CD4-positive, alpha-beta T cell treated with Interleukin-10 for 1 hour (primary cell): ENCODE measurements at regions not wholly inside any gene's neighbourhood (a gene's known extent, or its start where the extent isn't known, plus 50 kb on each side); places are given as distances from the start of the nearest gene placed in this dataset.
"Not testable (repeated sequence)": the region's sequence is repeated elsewhere in the genome, so short reads cannot be mapped to it uniquely, and the experiment has no call there.

Experiments used
- DNase-seq: peaks from one replicate; pipeline ENCODE4 v3.0.0-alpha.2; 2020

GRCh38 chr21:20882462-20883407, 115.5 kb upstream of the NCAM2 start:
- no peak for DNase-seq

DNA sequence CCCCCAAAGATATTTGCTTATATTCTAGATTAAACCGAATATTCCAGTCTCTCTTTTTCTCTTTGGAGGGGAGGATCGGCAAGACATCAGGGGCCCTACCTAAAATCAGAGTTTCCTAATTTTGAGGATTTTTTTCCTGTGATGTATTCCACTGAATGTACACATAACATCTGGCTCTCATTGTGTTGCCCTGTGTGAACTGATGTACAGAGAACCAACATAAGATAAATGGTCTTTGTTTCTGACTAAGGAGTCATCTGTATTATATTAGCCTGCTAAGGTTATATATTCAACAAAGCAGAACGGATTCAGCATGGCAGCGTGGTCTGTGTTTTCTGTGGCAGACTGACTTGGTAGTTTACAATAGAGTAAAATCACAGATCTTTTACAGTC, 114.8 kb upstream of the NCAM2 start:
- no peak for DNase-seq

DNA sequence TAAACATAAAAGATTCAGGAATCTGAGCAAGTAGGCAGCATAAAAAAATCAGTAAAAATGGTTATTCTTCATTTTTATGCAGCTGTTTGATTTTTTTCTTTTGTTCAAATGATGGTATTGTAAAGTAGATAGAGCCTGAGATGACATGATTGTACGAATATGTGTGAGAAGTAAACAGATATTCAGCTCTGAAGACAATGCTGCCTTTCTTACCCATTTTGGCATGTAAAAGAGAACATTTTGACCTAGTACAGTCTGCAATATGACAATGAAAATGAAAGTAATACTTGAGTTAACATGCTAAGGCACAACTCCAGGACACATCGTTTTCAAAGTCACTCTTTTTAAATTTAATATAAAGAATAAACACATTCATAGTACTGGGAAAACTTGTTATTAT, 95.7 kb upstream of the NCAM2 start:
- no peak for DNase-seq

- DNase-seq: no peak
Measured at GRCh38 chr21:20902998-20903397, 95.2 kb upstream of the NCAM2 start.

GRCh38 chr21:20927555-20927954, 70.7 kb upstream of the NCAM2 start:
- DNase-seq: not testable (repeated sequence)

DNA sequence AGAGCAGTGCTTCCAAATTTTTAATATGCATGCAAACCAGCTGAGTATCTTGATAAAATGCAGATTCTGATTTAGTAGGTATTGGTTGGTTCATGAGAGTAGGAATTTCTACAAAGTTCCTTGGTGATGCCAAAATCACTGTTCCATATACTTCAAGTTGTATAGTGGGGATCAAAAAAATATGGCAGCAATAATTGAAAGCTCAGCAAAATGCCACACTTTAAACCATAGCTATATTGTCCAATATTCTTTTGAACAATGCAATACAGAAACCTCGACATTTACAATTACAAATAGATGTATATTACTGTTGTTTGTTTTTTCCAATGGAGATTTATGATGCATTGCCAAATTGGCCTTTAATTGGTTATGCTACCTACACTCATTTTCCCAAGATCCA, 55.7 kb upstream of the NCAM2 start:
- no peak for DNase-seq

GRCh38 chr21:20943561-20943997, 54.6 kb upstream of the NCAM2 start:
- DNase-seq: no peak

DNA sequence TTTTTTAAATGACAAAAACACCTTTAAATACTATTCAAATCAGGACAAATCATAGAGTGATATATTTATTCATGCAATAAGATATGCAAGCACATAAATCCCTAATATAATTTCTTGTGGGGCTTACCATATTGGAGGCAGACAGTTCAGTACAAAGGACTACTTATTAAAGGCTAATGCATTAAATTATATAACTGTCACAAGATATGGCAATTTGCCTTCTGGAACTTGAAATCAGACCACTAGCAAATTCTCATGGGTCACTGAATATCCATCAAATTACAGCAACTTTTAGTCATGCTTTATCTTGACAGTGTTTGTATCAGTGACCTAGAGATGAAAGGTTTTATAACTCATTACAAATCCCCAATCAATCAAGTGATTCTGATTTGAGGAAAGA, 54.1 kb upstream of the NCAM2 start:
- no peak for DNase-seq

DNA sequence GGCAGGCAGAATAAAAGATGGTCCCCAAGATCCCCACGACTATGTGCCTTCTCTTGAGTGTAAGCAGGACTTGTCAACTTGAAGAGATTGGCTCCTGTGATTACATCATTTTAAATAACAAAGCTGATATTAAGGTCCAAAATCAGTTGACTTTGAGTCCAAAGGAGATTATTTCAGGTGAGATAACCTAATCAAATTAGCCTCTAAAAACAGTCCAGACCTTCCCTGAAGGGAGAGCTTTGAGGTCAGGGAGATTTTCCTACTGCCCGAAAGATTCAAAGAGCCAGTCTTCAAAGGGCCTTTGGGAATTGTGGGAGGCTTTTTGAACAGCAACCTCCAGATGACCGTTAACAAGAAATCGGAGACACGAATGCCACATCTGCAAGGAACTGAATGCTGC, 51.5 kb upstream of the NCAM2 start:
- DNase-seq: no peak
